Right lobe of liver (tissue), 6 donors: ENCODE measurements at regions not wholly inside any gene's neighbourhood (a gene's known extent, or its start where the extent isn't known, plus 50 kb on each side); places are given as distances from the start of the nearest gene placed in this dataset.

ENCODE experiments used
- ATAC-seq, 4 donors: fragments of 200-7000 bp; cut with Tn5 transposase; one replicate each; pipeline ENCODE4 v1.9.1; 2020; ENCODE audit warnings: mild to moderate bottlenecking in 4 of 4, moderate library complexity in 4 of 4
- DNase-seq, 3 donors: peaks; one replicate each; pipeline ENCODE4 v3.0.0-alpha.2; 2020
- H3K27ac ChIP-seq, 3 donors: fragments of 200-600 bp; one replicate each; pipeline ENCODE4 v1.8.0; 2022
- H3K27me3 ChIP-seq, 2 donors: fragments of 200-600 bp; one replicate each; pipeline ENCODE4 v1.8.0; 2022
- H3K36me3 ChIP-seq, 4 donors: fragments of 200-600 bp; sonication (generic) in 1 of 4; one replicate each; pipeline versions ENCODE4 v1.5.1 to v1.8.0; 2017 to 2022; ENCODE audit warnings: control low read depth in 1 of 4
- H3K4me1 ChIP-seq, 4 donors: fragments of 200-600 bp; sonication (generic) in 1 of 4; one replicate each; pipeline versions ENCODE4 v1.5.1 to v1.8.0; 2017 to 2022; ENCODE audit warnings: control low read depth in 1 of 4
- H3K4me3 ChIP-seq, 3 donors: fragments of 200-600 bp; one replicate each; pipeline ENCODE4 v1.8.0; 2022
- H3K9me3 ChIP-seq, 4 donors: fragments of 200-600 bp; sonication (generic) in 1 of 4; one replicate each; pipeline versions ENCODE4 v1.5.1 to v1.8.0; 2017 to 2022; ENCODE audit warnings: control low read depth in 1 of 4
- CTCF ChIP-seq, 4 donors: fragments of 200-600 bp in 3 of 4; fragments of 450-650 bp in 1 of 4; IDR thresholded peaks; one replicate each; pipeline versions ENCODE4 v1.5.1 to v1.8.0; 2016 to 2022; ENCODE audit warnings: antibody characterized with exemption in 4 of 4, mild to moderate bottlenecking in 2 of 4
- POLR2A ChIP-seq: fragments of 450-650 bp; IDR thresholded peaks from one replicate; pipeline ENCODE4 v1.6.1; 2017; ENCODE audit warnings: antibody characterized with exemption, mild to moderate bottlenecking
- WGBS: methylation state at CpG from one replicate; pipeline ENCODE4 v1.1.6; 2018; ENCODE audit warnings: low coverage, low lambda C conversion rate; ENCODE audit not compliant: insufficient coverage; ENCODE audit errors: missing lambda C conversion rate; 5-methylcytosine and 5-hydroxymethylcytosine counted together
- intact Hi-C, 2 donors: fragments of 100-400 bp; cut with DNase I; formaldehyde crosslinking; loops; one replicate each; pipeline versions ENCODE4 v1.11.2 to v1.14.1; 2022
- donor health status: DM: no; HTN: yes; CAD: no.
- donor health status: DM: no; HTN: no; CAD: no.
- donor health status: DM: no; HTN: no; CAD: no.
- donor health status: DM: no; HTN: yes; CAD: no.
- donor health status: DM: no; HTN: yes; CAD: no.

- TF ChIP-seq CTCF (IDR thresholded peaks at IDR 0.05) (no peak), POLR2A (no peak)
- H3K27me3 ChIP-seq, result no peaks in the 10 kb centered on the region
- H3K9me3 ChIP-seq, result no peaks in the 10 kb centered on the region
- ATAC-seq, result no peak
- WGBS, result 73% methylated on average over 2 of the region's 2 CpGs
- no peak overlapping the region for H3K4me3 ChIP-seq
- no peak for DNase-seq
- H3K36me3 ChIP-seq, result no peaks in the 10 kb centered on the region
- no peaks in the 10 kb centered on the region for H3K4me1 ChIP-seq
- intact Hi-C loops, result no loop called here
- no peak overlapping the region for H3K27ac ChIP-seq
Observed at GRCh38 chr1:208639382-208639781, 395.2 kb upstream of the PLXNA2 start.

- Histone ChIP-seq H3K27me3 (no peaks in the 10 kb centered on the region), H3K4me1 (no peaks in the 10 kb centered on the region), H3K27ac (no peak overlapping the region), H3K4me3 (no peak overlapping the region), H3K36me3 (no peaks in the 10 kb centered on the region), H3K9me3 (no peaks in the 10 kb centered on the region)
- 76% methylated on average over 5 of the region's 5 CpGs for WGBS
- ATAC-seq (no peak), DNase-seq (no peak)
- intact Hi-C loops, result no loop called here
- TF ChIP-seq POLR2A (no peak), CTCF (IDR thresholded peaks at IDR 0.05) (no peak)
Observed at GRCh38 chr1:208640295-208640694, 396.1 kb upstream of the PLXNA2 start.

GRCh38 chr1:208641579-208642280 is 397.5 kb upstream of the PLXNA2 start:
- Histone ChIP-seq H3K27me3 (no peaks in the 10 kb centered on the region), H3K27ac (no peak overlapping the region), H3K9me3 (no peaks in the 10 kb centered on the region), H3K4me3 (no peak overlapping the region), H3K36me3 (no peaks in the 10 kb centered on the region), H3K4me1 (no peaks in the 10 kb centered on the region)
- intact Hi-C loops, result no loop called here
- TF ChIP-seq CTCF (IDR thresholded peaks at IDR 0.05), result no peak
- TF ChIP-seq POLR2A, result no peak
- DNase-seq (no peak), ATAC-seq (no peak)
- WGBS, result 35% methylated on average over 4 of the region's 4 CpGs

GRCh38 chr1:208643005-208643597 is 398.9 kb upstream of the PLXNA2 start:
- Histone ChIP-seq H3K27ac (no peak overlapping the region), H3K4me1 (no peaks in the 10 kb centered on the region), H3K27me3 (no peaks in the 10 kb centered on the region), H3K9me3 (no peaks in the 10 kb centered on the region), H3K36me3 (no peaks in the 10 kb centered on the region), H3K4me3 (no peak overlapping the region)
- no peak for ATAC-seq
- no peak for DNase-seq
- no peak for TF ChIP-seq POLR2A
- no peak for TF ChIP-seq CTCF (IDR thresholded peaks at IDR 0.05)
- intact Hi-C loops, result no loop called here
- WGBS, result 76% methylated on average over 5 of the region's 7 CpGs
